IMR-90 (cell line): ENCODE measurements at regions not wholly inside any gene's neighbourhood (a gene's known extent, or its start where the extent isn't known, plus 50 kb on each side); places are given as distances from the start of the nearest gene placed in this dataset.

Experiments
- ATAC-seq: fragments of 200-7000 bp; cut with Tn5 transposase; 2 replicates; pipeline ENCODE4 v1.9.1; 2020; ENCODE audit warnings: low read depth, mild to moderate bottlenecking, moderate library complexity
- BruUV-seq: library from RNA; stranded (reverse); fragments of 400-500 nt; replicated peaks from 2 replicates; lab custom pipeline; 2021; lab: Mats Ljungman, UMichigan
- CTCF ChIA-PET: fragments of 300-600 bp; formaldehyde crosslinking; extraction: SDS; loops from one replicate; lab custom pipeline; 2021; ENCODE audit warnings: antibody characterized with exemption; lab: Yijun Ruan, JAX
- POLR2A ChIA-PET: fragments of 300-600 bp; sonication (Branson Sonifier 250); formaldehyde crosslinking; loops from one replicate; lab custom pipeline; 2022; ENCODE audit warnings: antibody characterized with exemption; ENCODE audit not compliant: unreplicated experiment; lab: Charles Lee
- DNase-seq: peaks from one replicate; pipeline ENCODE4 v3.0.0; 2013
- H2AFZ ChIP-seq: replicated peaks from 2 replicates; pipeline ENCODE3; 2013; ENCODE audit warnings: low read length, mild to moderate bottlenecking; ENCODE audit not compliant: poor library complexity
- H2AK5ac ChIP-seq: 2 replicates; pipeline ENCODE4 v1.6.1; 2013; ENCODE audit warnings: low read depth, low read length, inconsistent platforms
- H2AK9ac ChIP-seq: replicated peaks from 2 replicates; pipeline ENCODE3; 2013; ENCODE audit warnings: mild to moderate bottlenecking, low read depth, low read length, moderate library complexity; ENCODE audit not compliant: poor library complexity
- H2BK120ac ChIP-seq: 2 replicates; pipeline ENCODE4 v1.6.1; 2013; ENCODE audit warnings: low read depth, low read length, inconsistent platforms
- H2BK15ac ChIP-seq: 3 replicates; pipeline ENCODE4 v1.6.1; 2013; ENCODE audit warnings: low read depth, low read length, inconsistent platforms
- H2BK20ac ChIP-seq: 2 replicates; pipeline ENCODE4 v1.6.1; 2013; ENCODE audit warnings: low read depth, mild to moderate bottlenecking, inconsistent platforms, low read length, moderate library complexity
- H2BK5ac ChIP-seq: 2 replicates; pipeline ENCODE4 v1.6.1; 2013; ENCODE audit warnings: mild to moderate bottlenecking, low read depth, low read length, inconsistent platforms; ENCODE audit not compliant: poor library complexity, severe bottlenecking
- H3K14ac ChIP-seq: replicated peaks from 2 replicates; pipeline ENCODE4 v1.6.1; 2013; ENCODE audit warnings: low read depth, low read length, inconsistent platforms
- H3K18ac ChIP-seq: 2 replicates; pipeline ENCODE4 v1.6.1; 2013; ENCODE audit warnings: low read depth, low read length, control low read depth
- H3K23ac ChIP-seq: 2 replicates; pipeline ENCODE4 v1.6.1; 2013; ENCODE audit warnings: low read depth, low read length, inconsistent platforms
- H3K27ac ChIP-seq: 2 replicates; pipeline ENCODE4 v1.5.1; 2013; ENCODE audit warnings: mild to moderate bottlenecking, control low read depth, low read length; ENCODE audit not compliant: insufficient read depth
- H3K27me3 ChIP-seq: 2 replicates; pipeline ENCODE4 v1.6.1; 2013; ENCODE audit warnings: low read length; ENCODE audit not compliant: control insufficient read depth, insufficient read depth
- H3K36me3 ChIP-seq: 2 replicates; pipeline ENCODE4 v1.6.1; 2013; ENCODE audit warnings: low read length, mixed read lengths; ENCODE audit not compliant: control insufficient read depth, insufficient read depth
- H3K4ac ChIP-seq: 2 replicates; pipeline ENCODE4 v1.6.1; 2013; ENCODE audit warnings: low read depth, low read length, inconsistent platforms
- H3K4me1 ChIP-seq: 2 replicates; pipeline ENCODE4 v1.6.1; 2013; ENCODE audit warnings: low read length, mixed read lengths; ENCODE audit not compliant: control insufficient read depth, insufficient read depth
- H3K4me2 ChIP-seq: 2 replicates; pipeline ENCODE4 v1.6.1; 2013; ENCODE audit warnings: low read depth, mild to moderate bottlenecking, control low read depth, low read length, moderate library complexity
- H3K4me3 ChIP-seq: 2 replicates; pipeline ENCODE4 v1.5.1; 2013; ENCODE audit warnings: low read depth, mild to moderate bottlenecking, control low read depth, low read length, moderate library complexity; ENCODE audit not compliant: insufficient read depth
- H3K56ac ChIP-seq: 2 replicates; pipeline ENCODE4 v1.6.1; 2013; ENCODE audit warnings: low read length, inconsistent platforms; ENCODE audit not compliant: insufficient read depth; ENCODE audit errors: extremely low read depth
- H3K79me1 ChIP-seq, 2 experiments: 2 replicates each; pipeline ENCODE4 v1.6.1; 2013; ENCODE audit warnings: low read length in 2 of 2, inconsistent platforms in 1 of 2, low read depth in 1 of 2
- H3K9ac ChIP-seq: 2 replicates; pipeline ENCODE4 v1.6.1; 2013; ENCODE audit warnings: low read depth, low read length, control low read depth
- H3K9me1 ChIP-seq: 2 replicates; pipeline ENCODE4 v1.6.1; 2013; ENCODE audit warnings: low read length, inconsistent platforms; ENCODE audit not compliant: insufficient read depth
- H3K9me3 ChIP-seq: 2 replicates; pipeline ENCODE4 v1.6.1; 2013; ENCODE audit warnings: low read length; ENCODE audit not compliant: control insufficient read depth, insufficient read depth
- H4K20me1 ChIP-seq: 2 replicates; pipeline ENCODE4 v1.6.1; 2013; ENCODE audit warnings: low read length, inconsistent platforms; ENCODE audit not compliant: insufficient read depth
- H4K5ac ChIP-seq: 2 replicates; pipeline ENCODE4 v1.6.1; 2013; ENCODE audit warnings: mild to moderate bottlenecking, low read depth, low read length, control low read depth
- H4K8ac ChIP-seq, 2 experiments: 2 replicates each; pipeline ENCODE4 v1.6.1; 2013; ENCODE audit warnings: low read depth in 2 of 2, low read length in 2 of 2, control low read depth in 1 of 2, inconsistent platforms in 1 of 2
- H4K91ac ChIP-seq: 2 replicates; pipeline ENCODE4 v1.6.1; 2013; ENCODE audit warnings: low read depth, low read length, inconsistent platforms; ENCODE audit not compliant: insufficient read depth
- BHLHE40 ChIP-seq: fragments of 150-350 bp; IDR thresholded peaks from 2 replicates; pipeline ENCODE4 v1.6.1; 2016; ENCODE audit warnings: mild to moderate bottlenecking, low read depth, low read length
- CEBPB ChIP-seq: IDR thresholded peaks from 2 replicates; pipeline ENCODE4 v1.6.1; 2012; ENCODE audit warnings: low read depth, low read length, improper control_type of control experiment
- CHD1 ChIP-seq: IDR thresholded peaks from 2 replicates; pipeline ENCODE4 v1.6.1; 2012; ENCODE audit warnings: low read depth, low read length, improper control_type of control experiment
- ELK1 ChIP-seq: fragments of 150-350 bp; IDR thresholded peaks from 2 replicates; pipeline ENCODE4 v1.6.1; 2016; ENCODE audit warnings: low read depth, mild to moderate bottlenecking, low read length, moderate library complexity, borderline replicate concordance
- FOS ChIP-seq: fragments of 150-350 bp; IDR thresholded peaks from 2 replicates; pipeline ENCODE4 v1.6.1; 2016; ENCODE audit warnings: low read depth, low read length
- MAFK ChIP-seq: IDR thresholded peaks from 2 replicates; pipeline ENCODE4 v1.6.1; 2012; ENCODE audit warnings: low read depth, low read length, improper control_type of control experiment
- MAZ ChIP-seq: IDR thresholded peaks from 2 replicates; pipeline ENCODE4 v1.6.1; 2012; ENCODE audit warnings: low read depth, mild to moderate bottlenecking, low read length, improper control_type of control experiment, moderate library complexity, borderline replicate concordance
- MXI1 ChIP-seq: IDR thresholded peaks from 2 replicates; pipeline ENCODE4 v1.6.1; 2012; ENCODE audit warnings: low read depth, mild to moderate bottlenecking, low read length, moderate library complexity, borderline replicate concordance
- NFE2L2 ChIP-seq: fragments of 150-350 bp; IDR thresholded peaks from 2 replicates; pipeline ENCODE4 v1.6.1; 2016; ENCODE audit warnings: low read depth, mild to moderate bottlenecking, low read length
- POLR2A ChIP-seq: IDR thresholded peaks from 2 replicates; pipeline ENCODE4 v1.6.1; 2012; ENCODE audit warnings: mild to moderate bottlenecking, low read depth, low read length
- RAD21 ChIP-seq: IDR thresholded peaks from 2 replicates; pipeline ENCODE4 v1.6.1; 2012; ENCODE audit warnings: low read length, improper control_type of control experiment
- RCOR1 ChIP-seq: IDR thresholded peaks from 2 replicates; pipeline ENCODE4 v1.6.1; 2012; ENCODE audit warnings: mild to moderate bottlenecking, low read length, improper control_type of control experiment; ENCODE audit not compliant: insufficient replicate concordance
- RFX5 ChIP-seq: IDR thresholded peaks from 2 replicates; pipeline ENCODE4 v1.8.0; 2012; ENCODE audit warnings: low read depth, mild to moderate bottlenecking, low read length, moderate library complexity
- SMC3 ChIP-seq: fragments of 150-350 bp; IDR thresholded peaks from 2 replicates; pipeline ENCODE4 v1.6.1; 2016; ENCODE audit warnings: low read depth, mild to moderate bottlenecking, antibody characterized with exemption, low read length, moderate library complexity
- WGBS, 2 experiments: methylation state at CpG; one replicate each; pipeline versions ENCODE4 v1.1.5 to v1.1.7; 2013; ENCODE audit warnings: missing lambda C conversion rate in 2 of 2; ENCODE audit not compliant: insufficient read length in 1 of 2; ENCODE audit errors: extremely low coverage in 2 of 2; 5-methylcytosine and 5-hydroxymethylcytosine counted together
- dilution Hi-C: fragments of 300-500 bp; cut with HindIII; formaldehyde crosslinking; loops from one replicate; pipeline ENCODE4 v1.14.3; 2018; ENCODE audit warnings: low sequenced_read_pairs; ENCODE audit not compliant: unreplicated experiment
- in situ Hi-C: fragments of 300-500 bp; cut with MboI; formaldehyde crosslinking; loops from 3 replicates; pipeline ENCODE4 v1.14.3; 2019; ENCODE audit warnings: low sequenced_read_pairs, inconsistent platforms, mixed read lengths
- intact Hi-C: fragments of 100-400 bp; cut with micrococcal nuclease; formaldehyde crosslinking; loops from 2 replicates; pipeline ENCODE4 v1.10.0; 2022
- TF ChIP-seq, protein P1 (sequence below): conservative IDR thresholded peaks from 2 replicates; pipeline ENCODE4 v1.5.1; 2012; ENCODE audit warnings: mild to moderate bottlenecking, low read depth, low read length, improper control_type of control experiment
- TF ChIP-seq, protein P2 (sequence below): fragments of 150-350 bp; IDR thresholded peaks from 2 replicates; pipeline ENCODE4 v1.6.1; 2017; ENCODE audit warnings: mild to moderate bottlenecking, antibody characterized with exemption, low read length, low read depth

DNA sequence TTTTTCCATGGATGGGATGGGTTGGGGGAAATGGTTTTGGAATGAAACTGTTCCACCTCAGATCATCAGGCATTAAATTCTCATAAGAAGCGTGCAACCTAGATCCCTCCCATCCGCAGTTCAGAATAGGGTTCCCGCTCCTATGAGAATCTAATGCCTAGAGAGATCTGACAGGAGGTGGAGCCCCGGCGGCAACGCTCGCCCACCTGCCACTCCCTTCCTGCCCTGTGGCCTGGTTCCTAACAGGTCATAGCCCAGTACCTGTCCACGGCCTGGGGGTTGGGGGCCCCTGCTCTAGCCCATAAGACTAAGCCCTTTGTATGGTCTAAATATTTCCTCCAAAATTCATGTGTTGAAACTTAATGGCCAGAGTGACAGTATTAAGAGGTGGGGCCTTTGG lies 92.3 kb upstream of the SALL4 start:
- TF ChIP-seq CHD1 (no peak), MXI1 (no peak), BHLHE40 (no peak), FOS (no peak), RAD21 (no peak), RFX5 (no peak), CEBPB (no peak), NFE2L2 (no peak), MAFK (no peak), POLR2A (no peak), SMC3 (no peak), RCOR1 (no peak), MAZ (no peak), ELK1 (no peak)
- TF ChIP-seq, protein P1, sequence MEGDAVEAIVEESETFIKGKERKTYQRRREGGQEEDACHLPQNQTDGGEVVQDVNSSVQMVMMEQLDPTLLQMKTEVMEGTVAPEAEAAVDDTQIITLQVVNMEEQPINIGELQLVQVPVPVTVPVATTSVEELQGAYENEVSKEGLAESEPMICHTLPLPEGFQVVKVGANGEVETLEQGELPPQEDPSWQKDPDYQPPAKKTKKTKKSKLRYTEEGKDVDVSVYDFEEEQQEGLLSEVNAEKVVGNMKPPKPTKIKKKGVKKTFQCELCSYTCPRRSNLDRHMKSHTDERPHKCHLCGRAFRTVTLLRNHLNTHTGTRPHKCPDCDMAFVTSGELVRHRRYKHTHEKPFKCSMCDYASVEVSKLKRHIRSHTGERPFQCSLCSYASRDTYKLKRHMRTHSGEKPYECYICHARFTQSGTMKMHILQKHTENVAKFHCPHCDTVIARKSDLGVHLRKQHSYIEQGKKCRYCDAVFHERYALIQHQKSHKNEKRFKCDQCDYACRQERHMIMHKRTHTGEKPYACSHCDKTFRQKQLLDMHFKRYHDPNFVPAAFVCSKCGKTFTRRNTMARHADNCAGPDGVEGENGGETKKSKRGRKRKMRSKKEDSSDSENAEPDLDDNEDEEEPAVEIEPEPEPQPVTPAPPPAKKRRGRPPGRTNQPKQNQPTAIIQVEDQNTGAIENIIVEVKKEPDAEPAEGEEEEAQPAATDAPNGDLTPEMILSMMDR = no peak
- TF ChIP-seq, protein P2, sequence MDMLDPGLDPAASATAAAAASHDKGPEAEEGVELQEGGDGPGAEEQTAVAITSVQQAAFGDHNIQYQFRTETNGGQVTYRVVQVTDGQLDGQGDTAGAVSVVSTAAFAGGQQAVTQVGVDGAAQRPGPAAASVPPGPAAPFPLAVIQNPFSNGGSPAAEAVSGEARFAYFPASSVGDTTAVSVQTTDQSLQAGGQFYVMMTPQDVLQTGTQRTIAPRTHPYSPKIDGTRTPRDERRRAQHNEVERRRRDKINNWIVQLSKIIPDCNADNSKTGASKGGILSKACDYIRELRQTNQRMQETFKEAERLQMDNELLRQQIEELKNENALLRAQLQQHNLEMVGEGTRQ = no peak
- Histone ChIP-seq H2AK5ac (no peak overlapping the region), H3K23ac (no peak overlapping the region), H3K27me3 (peaks cover 2% of the 10 kb centered on the region), H2BK120ac (no peak overlapping the region), H3K36me3 (no peaks in the 10 kb centered on the region), H3K4me3 (no peak overlapping the region), H4K20me1 (no peaks in the 10 kb centered on the region), H4K91ac (no peak overlapping the region), H3K9ac (no peak overlapping the region), H2BK20ac (no peak overlapping the region), H2BK15ac (no peak overlapping the region), H2AFZ (no peak overlapping the region), H2BK5ac (no peak overlapping the region), H4K5ac (no peak overlapping the region), H3K9me1 (no peaks in the 10 kb centered on the region), H3K4ac (no peak overlapping the region), H3K14ac (no peak overlapping the region), H3K9me3 (no peaks in the 10 kb centered on the region), H2AK9ac (no peak overlapping the region), H3K4me1 (no peaks in the 10 kb centered on the region), H3K18ac (no peak overlapping the region), H3K56ac (no peak overlapping the region), H3K79me1 (no peaks in the 10 kb centered on the region), H3K4me2 (no peak overlapping the region), H3K27ac (no peak overlapping the region), H4K8ac (no peak overlapping the region)
- BruUV-seq = no TSS peak
- WGBS, 2 experiments = 100% methylated on average over 1 of the region's 8 CpGs; no CpG with 5 or more reads in 1 of the 2 experiments
- POLR2A ChIA-PET = no interaction called here
- ATAC-seq (no peak), DNase-seq (no peak)
- in situ Hi-C loops (no loop called here), dilution Hi-C loops (no loop called here), intact Hi-C loops (no loop called here)
- CTCF ChIA-PET = interaction anchor here (0.5 kb wide), 1 partner anchor 526 kb away, joined by 7 read pairs; no protein-coding TSS in a partner anchor
